ENCODE measurements at regions not wholly inside any gene's neighbourhood (a gene's known extent, or its start where the extent isn't known, plus 50 kb on each side); places are given as distances from the start of the nearest gene placed in this dataset.

- TF ChIP-seq EGR1 (IDR thresholded peaks at IDR 0.05; ENCODE audit: low read depth in 2 of 2) = no peak
- TF ChIP-seq, protein P1, sequence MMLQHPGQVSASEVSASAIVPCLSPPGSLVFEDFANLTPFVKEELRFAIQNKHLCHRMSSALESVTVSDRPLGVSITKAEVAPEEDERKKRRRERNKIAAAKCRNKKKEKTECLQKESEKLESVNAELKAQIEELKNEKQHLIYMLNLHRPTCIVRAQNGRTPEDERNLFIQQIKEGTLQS (IDR thresholded peaks at IDR 0.05) = no peak
- TF ChIP-seq FOXA1 (IDR thresholded peaks at IDR 0.05) = no peak
- TF ChIP-seq CTCF (IDR thresholded peaks at IDR 0.05; ENCODE audit: low read depth, low read length, missing input control) = no peak
- no peak for TF ChIP-seq HNF4A (conservative IDR thresholded peaks at IDR 0.05)
- TF ChIP-seq TAF1 (conservative IDR thresholded peaks at IDR 0.05) = no peak
- TF ChIP-seq YY1 (IDR thresholded peaks at IDR 0.05) = no peak
- no peak for TF ChIP-seq ZBTB33 (IDR thresholded peaks at IDR 0.05)
- TF ChIP-seq JUND (IDR thresholded peaks at IDR 0.05) = no peak
- TF ChIP-seq, protein P2, sequence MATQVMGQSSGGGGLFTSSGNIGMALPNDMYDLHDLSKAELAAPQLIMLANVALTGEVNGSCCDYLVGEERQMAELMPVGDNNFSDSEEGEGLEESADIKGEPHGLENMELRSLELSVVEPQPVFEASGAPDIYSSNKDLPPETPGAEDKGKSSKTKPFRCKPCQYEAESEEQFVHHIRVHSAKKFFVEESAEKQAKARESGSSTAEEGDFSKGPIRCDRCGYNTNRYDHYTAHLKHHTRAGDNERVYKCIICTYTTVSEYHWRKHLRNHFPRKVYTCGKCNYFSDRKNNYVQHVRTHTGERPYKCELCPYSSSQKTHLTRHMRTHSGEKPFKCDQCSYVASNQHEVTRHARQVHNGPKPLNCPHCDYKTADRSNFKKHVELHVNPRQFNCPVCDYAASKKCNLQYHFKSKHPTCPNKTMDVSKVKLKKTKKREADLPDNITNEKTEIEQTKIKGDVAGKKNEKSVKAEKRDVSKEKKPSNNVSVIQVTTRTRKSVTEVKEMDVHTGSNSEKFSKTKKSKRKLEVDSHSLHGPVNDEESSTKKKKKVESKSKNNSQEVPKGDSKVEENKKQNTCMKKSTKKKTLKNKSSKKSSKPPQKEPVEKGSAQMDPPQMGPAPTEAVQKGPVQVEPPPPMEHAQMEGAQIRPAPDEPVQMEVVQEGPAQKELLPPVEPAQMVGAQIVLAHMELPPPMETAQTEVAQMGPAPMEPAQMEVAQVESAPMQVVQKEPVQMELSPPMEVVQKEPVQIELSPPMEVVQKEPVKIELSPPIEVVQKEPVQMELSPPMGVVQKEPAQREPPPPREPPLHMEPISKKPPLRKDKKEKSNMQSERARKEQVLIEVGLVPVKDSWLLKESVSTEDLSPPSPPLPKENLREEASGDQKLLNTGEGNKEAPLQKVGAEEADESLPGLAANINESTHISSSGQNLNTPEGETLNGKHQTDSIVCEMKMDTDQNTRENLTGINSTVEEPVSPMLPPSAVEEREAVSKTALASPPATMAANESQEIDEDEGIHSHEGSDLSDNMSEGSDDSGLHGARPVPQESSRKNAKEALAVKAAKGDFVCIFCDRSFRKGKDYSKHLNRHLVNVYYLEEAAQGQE (IDR thresholded peaks at IDR 0.05) = no peak
Measured at GRCh38 chr1:79617777-79618176, 611.2 kb upstream of the ADGRL4 start.

Measured in liver (tissue), 3 donors.